Keratinocyte (primary cell): ENCODE measurements at regions not wholly inside any gene's neighbourhood (a gene's known extent, or its start where the extent isn't known, plus 50 kb on each side); places are given as distances from the start of the nearest gene placed in this dataset.

Experiments used
- EZH2 ChIP-seq: IDR thresholded peaks from one replicate; pipeline ENCODE4 v1.6.1; 2012; ENCODE audit warnings: inconsistent platforms, mild to moderate bottlenecking, low read length, moderate library complexity
- TF ChIP-seq, protein P1 (sequence below), 3 experiments: IDR thresholded peaks in 1 of 3; conservative IDR thresholded peaks in 1 of 3; optimal IDR thresholded peaks in 1 of 3; 2 replicates in 2 of 3; 3 replicates in 1 of 3; pipeline versions ENCODE3 to v1.5.1; 2011; ENCODE audit warnings: low read length in 3 of 3, mild to moderate bottlenecking in 3 of 3, moderate library complexity in 2 of 3, control low read depth in 1 of 3, inconsistent platforms in 1 of 3; ENCODE audit not compliant: insufficient read depth in 2 of 3; ENCODE audit errors: extremely low read depth in 1 of 3

DNA sequence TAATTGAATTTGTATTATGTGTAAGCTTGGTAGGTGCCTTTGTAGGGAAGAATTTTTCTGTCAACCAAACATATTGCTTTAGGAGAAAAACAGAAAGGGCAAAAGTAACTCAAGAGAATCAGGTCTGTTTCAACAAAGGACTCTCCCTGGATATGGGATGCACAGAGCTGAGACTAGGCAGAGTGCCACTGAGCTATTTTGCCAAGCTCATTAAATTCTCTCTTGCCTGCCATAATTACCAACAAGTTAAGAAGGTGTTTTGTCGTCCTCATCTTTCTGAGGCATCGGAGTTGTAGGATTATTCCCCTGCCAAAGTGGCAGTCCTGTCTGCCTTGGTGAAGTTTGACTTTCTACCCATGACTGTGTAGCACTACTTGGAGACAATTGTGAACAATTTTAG is 438.9 kb upstream of the SEL1L start:
- TF ChIP-seq, protein P1, sequence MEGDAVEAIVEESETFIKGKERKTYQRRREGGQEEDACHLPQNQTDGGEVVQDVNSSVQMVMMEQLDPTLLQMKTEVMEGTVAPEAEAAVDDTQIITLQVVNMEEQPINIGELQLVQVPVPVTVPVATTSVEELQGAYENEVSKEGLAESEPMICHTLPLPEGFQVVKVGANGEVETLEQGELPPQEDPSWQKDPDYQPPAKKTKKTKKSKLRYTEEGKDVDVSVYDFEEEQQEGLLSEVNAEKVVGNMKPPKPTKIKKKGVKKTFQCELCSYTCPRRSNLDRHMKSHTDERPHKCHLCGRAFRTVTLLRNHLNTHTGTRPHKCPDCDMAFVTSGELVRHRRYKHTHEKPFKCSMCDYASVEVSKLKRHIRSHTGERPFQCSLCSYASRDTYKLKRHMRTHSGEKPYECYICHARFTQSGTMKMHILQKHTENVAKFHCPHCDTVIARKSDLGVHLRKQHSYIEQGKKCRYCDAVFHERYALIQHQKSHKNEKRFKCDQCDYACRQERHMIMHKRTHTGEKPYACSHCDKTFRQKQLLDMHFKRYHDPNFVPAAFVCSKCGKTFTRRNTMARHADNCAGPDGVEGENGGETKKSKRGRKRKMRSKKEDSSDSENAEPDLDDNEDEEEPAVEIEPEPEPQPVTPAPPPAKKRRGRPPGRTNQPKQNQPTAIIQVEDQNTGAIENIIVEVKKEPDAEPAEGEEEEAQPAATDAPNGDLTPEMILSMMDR (optimal IDR thresholded peaks at IDR 0.05 in 1 of 3, IDR thresholded peaks at IDR 0.05 in 1 of 3, conservative IDR thresholded peaks at IDR 0.05 in 1 of 3; ENCODE audit: extremely low read depth in 1 of 3, insufficient read depth in 2 of 3, low read length in 3 of 3) = no peak
- TF ChIP-seq EZH2 = no peak
